ENCODE measurements at regions not wholly inside any gene's neighbourhood (a gene's known extent, or its start where the extent isn't known, plus 50 kb on each side); places are given as distances from the start of the nearest gene placed in this dataset.

GRCh38 chr1:234665975-234666605 is 56.1 kb upstream of the IRF2BP2 start:
- no peak overlapping the region for H3K4me3 ChIP-seq (replicated peaks; ENCODE audit: low read depth, low read length)
- no peak for TF ChIP-seq CTCF (IDR thresholded peaks at IDR 0.05; ENCODE audit: low read length, missing control alignments)
- no peak for DNase-seq (ENCODE audit: low read depth)

- TF ChIP-seq CTCF (IDR thresholded peaks at IDR 0.05; ENCODE audit: low read length, missing control alignments) = no peak
Observed at GRCh38 chr1:234662148-234662547, 52.2 kb upstream of the IRF2BP2 start.

GRCh38 chr1:234661317-234661928 is 51.4 kb upstream of the IRF2BP2 start:
- TF ChIP-seq CTCF (IDR thresholded peaks at IDR 0.05; ENCODE audit: low read length, missing control alignments) = no peak
- no peak for DNase-seq (ENCODE audit: low read depth)

More at GRCh38 chr1:234662148-234662547, 52.2 kb upstream of the IRF2BP2 start:
- H3K4me3 ChIP-seq (replicated peaks; ENCODE audit: low read depth, low read length) = no peak overlapping the region
- DNase-seq (ENCODE audit: low read depth) = no peak

GRCh38 chr1:234660536-234661316 is 50.7 kb upstream of the IRF2BP2 start:
- no peak for TF ChIP-seq CTCF (IDR thresholded peaks at IDR 0.05; ENCODE audit: low read length, missing control alignments)

More at GRCh38 chr1:234661317-234661928, 51.4 kb upstream of the IRF2BP2 start:
- H3K4me3 ChIP-seq (replicated peaks; ENCODE audit: low read depth, low read length) = no peak overlapping the region

More at GRCh38 chr1:234660536-234661316, 50.7 kb upstream of the IRF2BP2 start:
- DNase-seq (ENCODE audit: low read depth) = no peak
- H3K4me3 ChIP-seq (replicated peaks; ENCODE audit: low read depth, low read length) = no peak overlapping the region
